AG04450 (cell line): ENCODE measurements at regions not wholly inside any gene's neighbourhood (a gene's known extent, or its start where the extent isn't known, plus 50 kb on each side); places are given as distances from the start of the nearest gene placed in this dataset.

Experiments used
- CTCF ChIA-PET: fragments of 300-600, 350-600 bp; formaldehyde crosslinking; extraction: SDS; loops from one replicate; lab custom pipeline; 2022; ENCODE audit warnings: antibody characterized with exemption, inconsistent platforms; lab: Charles Lee
- POLR2A ChIA-PET: fragments of 350-600 bp; formaldehyde crosslinking; extraction: SDS; loops from one replicate; lab custom pipeline; 2021; ENCODE audit warnings: antibody characterized with exemption, inconsistent platforms; lab: Yijun Ruan, JAX
- DNase-seq: peaks from one replicate; pipeline ENCODE4 v3.0.0-alpha.2; 2011; ENCODE audit warnings: low read depth, low spot score
- H3K27ac ChIP-seq: one replicate; pipeline ENCODE4 v1.5.1; 2012; ENCODE audit warnings: low read depth, low read length, control low read depth
- H3K27me3 ChIP-seq: one replicate; pipeline ENCODE4 v1.6.0; 2012; ENCODE audit warnings: low read length; ENCODE audit not compliant: control insufficient read depth, insufficient read depth
- H3K4me3 ChIP-seq: 2 replicates; pipeline ENCODE4 v1.5.1; 2011; ENCODE audit warnings: mild to moderate bottlenecking, low read depth, low read length, control low read depth
- H3K9me3 ChIP-seq: 2 replicates; pipeline ENCODE4 v1.5.1; 2012; ENCODE audit warnings: low read length; ENCODE audit not compliant: control insufficient read depth, insufficient read depth
- CTCF ChIP-seq: IDR thresholded peaks from 2 replicates; pipeline ENCODE4 v1.5.1; 2011; ENCODE audit warnings: low read depth, low read length, control low read depth, inconsistent platforms

GRCh38 chr5:123753937-123754891 lies 242.2 kb downstream of the CSNK1G3 start:
- H3K4me3 ChIP-seq = no peak overlapping the region
- H3K9me3 ChIP-seq = no peaks in the 10 kb centered on the region
- H3K27ac ChIP-seq = no peak overlapping the region
- ChIA-PET POLR2A (no interaction called here), CTCF (no interaction called here)
- DNase-seq = no peak
- H3K27me3 ChIP-seq = no peaks in the 10 kb centered on the region
- no peak for TF ChIP-seq CTCF

GRCh38 chr5:123753180-123753936 lies 241.4 kb downstream of the CSNK1G3 start:
- CTCF ChIA-PET = no interaction called here

GRCh38 chr5:123752552-123753179 lies 240.7 kb downstream of the CSNK1G3 start:
- CTCF ChIA-PET = no interaction called here
- peak; percentile 62 for DNase-seq
- no peaks in the 10 kb centered on the region for H3K9me3 ChIP-seq
- H3K27ac ChIP-seq = peak overlapping the region; percentile 62
- H3K27me3 ChIP-seq = no peaks in the 10 kb centered on the region
- TF ChIP-seq CTCF = no peak
- no peak overlapping the region for H3K4me3 ChIP-seq
- POLR2A ChIA-PET = no interaction called here

More at GRCh38 chr5:123753180-123753936, 241.4 kb downstream of the CSNK1G3 start:
- Histone ChIP-seq H3K27me3 (no peaks in the 10 kb centered on the region), H3K9me3 (no peaks in the 10 kb centered on the region), H3K27ac (no peak overlapping the region), H3K4me3 (no peak overlapping the region)
- DNase-seq = no peak
- POLR2A ChIA-PET = no interaction called here
- no peak for TF ChIP-seq CTCF

DNA sequence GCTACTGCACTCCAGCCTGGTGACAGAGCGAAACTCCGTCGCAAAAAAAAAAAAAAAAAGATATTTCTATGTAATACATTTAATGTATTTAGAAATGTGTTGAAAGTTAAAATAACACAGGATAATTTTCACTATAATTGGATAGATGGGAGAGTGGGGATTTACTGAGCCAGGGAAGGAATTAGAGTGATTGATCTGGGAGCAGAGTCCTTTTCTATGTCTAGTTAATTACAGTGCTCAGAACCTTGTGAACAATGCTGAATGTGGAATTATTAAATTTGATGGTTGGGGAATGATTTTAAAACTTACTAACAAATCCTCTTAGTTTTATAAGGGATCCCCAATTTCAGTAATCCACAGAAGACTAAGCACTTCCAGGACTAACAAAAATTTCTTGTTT lies 239.7 kb downstream of the CSNK1G3 start:
- POLR2A ChIA-PET = no interaction called here
- no peak overlapping the region for H3K27ac ChIP-seq

More for the DNA sequence above, 239.7 kb downstream of the CSNK1G3 start:
- DNase-seq = no peak
- Histone ChIP-seq H3K4me3 (no peak overlapping the region), H3K27me3 (no peaks in the 10 kb centered on the region), H3K9me3 (no peaks in the 10 kb centered on the region)
- CTCF ChIA-PET = interaction anchor here (0.5 kb wide), 1 partner anchor 80 kb away, joined by 3 read pairs; no protein-coding TSS in a partner anchor
- TF ChIP-seq CTCF = no peak
